Kidney capillary endothelial cell (primary cell): ENCODE measurements at regions not wholly inside any gene's neighbourhood (a gene's known extent, or its start where the extent isn't known, plus 50 kb on each side); places are given as distances from the start of the nearest gene placed in this dataset.
A peak's percentile ranks its signal among the peaks of the same experiment; 100 is the strongest.
"Not testable (repeated sequence)": the region's sequence is repeated elsewhere in the genome, so short reads cannot be mapped to it uniquely, and the experiment has no call there.

Experiments
- DNase-seq: peaks from one replicate; pipeline ENCODE4 v3.0.0-alpha.2; 2018; ENCODE audit warnings: low spot score

DNA sequence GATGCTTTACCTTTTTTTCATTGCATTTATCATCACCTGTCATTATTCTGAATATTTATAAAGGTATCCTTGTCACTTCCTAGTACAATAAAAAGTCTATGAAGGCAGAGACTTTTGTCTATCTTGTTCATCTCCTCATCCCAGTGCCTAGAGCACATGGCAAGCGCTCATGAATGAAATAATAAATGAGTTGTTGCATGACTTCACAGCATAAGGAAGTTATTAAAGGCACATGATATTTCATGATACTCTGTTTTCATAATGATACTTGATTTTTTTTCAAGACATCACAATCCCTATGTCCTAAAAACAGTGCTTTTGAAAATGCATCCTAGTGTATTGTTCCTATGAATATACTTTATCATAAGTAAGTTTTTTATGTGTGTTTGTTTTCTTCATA, 310.6 kb upstream of the RSPO3 start:
- no peak for DNase-seq

DNA sequence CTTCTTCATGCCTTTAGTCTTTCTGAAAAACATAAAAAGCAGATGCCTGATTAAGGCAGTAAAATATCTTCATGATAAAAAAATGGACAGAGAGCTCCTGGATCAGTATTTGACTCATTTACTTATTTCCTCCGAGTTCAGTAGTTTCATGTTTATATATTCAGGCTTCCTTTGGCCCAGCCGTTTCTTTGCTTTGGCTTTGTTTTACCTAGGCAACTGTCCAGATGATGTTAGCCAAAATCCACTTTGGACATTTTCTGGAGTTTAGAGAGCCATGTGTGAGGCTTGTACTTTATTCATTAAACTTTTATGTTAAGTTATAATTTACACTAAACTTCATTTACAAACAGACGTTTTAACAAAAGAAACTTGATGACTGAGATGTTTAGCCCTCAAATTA, 307.1 kb upstream of the RSPO3 start:
- DNase-seq = no peak

DNA sequence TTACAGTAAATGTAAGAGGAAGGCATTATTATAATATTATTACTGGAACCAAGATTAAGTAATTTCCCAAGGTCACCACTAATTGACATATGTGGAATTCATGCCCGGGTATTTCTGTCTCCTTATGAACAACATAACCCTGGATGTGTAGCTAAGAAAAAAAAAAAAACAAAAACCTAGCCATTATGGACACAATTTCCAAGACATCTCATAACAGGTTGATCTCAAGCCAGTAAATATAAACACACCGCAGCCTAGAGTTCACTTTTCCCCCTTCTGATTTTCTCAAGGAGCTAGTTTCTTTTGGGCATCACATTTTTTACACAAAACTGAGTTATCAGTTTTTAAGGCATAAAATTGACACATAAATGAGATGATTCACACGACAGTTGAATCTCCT, 306.5 kb upstream of the RSPO3 start:
- no peak for DNase-seq

DNA sequence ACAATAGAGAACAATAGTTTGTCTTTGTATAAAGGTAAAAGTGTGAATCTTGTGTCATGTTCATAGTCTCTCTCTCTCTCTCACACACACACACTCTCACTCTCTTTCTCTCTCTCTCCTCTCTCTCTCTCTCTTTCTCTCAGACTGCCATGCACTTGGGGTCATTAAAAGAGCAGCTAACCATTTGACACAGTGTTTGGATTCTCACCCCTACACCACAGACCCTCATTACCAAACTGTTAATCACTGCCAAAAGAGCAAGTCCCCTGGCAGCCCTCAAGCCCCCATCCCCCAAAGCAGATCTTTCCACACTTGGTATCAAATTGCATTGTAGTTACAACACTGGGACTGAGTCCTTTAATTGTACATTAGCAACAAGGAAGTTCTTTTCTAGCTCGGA, 305.8 kb upstream of the RSPO3 start:
- no peak for DNase-seq

DNA sequence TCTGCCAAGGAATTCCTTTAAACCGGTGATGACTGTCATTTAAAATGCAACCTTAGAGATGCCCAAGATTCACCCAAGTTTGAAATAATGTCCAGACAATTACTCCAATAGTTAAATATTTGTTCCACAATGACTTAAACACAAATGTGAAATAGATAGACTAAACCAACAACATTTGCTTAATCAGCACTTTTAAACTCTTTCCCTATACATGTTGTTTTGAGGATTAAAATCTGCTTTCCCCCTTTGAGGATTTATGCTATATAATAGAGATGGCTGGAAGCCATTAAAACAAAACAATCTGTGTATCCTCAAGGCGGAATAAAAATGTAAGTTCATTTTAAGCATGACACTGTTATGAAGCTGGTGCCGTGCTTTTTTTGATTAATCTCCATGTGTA, 297.8 kb upstream of the RSPO3 start:
- DNase-seq = no peak

DNA sequence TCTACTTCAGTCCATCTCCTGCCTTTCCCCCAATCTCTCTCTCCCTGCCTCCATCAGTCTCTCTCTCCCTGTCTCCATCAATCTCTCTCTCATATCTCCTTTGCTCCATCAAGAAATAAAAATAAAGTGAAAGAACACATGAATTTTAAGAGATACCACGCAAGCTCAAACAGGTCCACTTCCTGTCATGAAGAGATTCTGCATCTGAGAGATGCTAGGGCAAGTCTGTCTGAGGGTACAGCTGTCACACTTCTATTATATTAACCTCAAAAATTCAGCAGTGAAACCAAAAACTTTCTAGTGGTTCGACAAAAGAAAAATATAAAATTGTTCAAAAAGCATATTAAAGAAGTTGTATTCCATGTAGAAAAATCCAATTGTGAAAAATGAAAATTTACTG, 296.8 kb upstream of the RSPO3 start:
- DNase-seq = no peak

DNA sequence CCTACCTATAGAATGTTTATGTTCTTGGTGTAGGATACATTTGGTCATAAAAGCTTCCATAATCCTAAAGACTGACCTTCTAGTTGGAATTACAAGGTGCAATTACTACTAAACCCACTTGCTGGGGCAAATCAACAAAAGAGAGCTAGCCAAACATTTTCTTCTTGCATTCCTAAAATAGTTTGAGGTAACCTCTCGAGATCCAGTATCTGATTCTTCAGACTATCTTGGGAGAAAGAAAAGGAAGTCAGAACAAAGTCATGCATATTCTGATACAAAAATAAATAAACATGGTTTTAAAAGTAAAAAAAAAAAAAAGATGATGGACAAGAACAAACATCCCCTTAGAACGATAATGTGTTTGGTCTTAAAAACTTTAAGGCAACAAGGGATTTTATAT, 294.2 kb upstream of the RSPO3 start:
- no peak for DNase-seq

DNA sequence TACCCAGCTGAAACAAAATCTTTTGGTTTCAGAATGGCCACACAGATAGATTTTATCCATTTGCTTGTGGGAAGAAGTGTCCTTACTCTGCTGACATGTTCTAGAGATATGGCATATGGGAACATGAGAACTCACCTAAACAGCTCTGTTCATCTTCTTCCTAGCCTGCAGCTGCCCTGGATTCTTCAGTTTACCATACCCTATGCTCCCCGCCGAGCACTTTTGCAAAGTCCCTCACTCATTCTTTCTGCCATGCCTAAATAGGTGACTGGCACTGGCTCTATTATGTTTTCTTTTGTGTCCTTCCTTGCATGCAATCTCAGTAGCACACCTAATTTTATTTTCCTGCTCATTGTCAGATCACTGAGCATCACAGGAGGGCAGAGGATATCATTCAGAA, 293.7 kb upstream of the RSPO3 start:
- DNase-seq = no peak

DNA sequence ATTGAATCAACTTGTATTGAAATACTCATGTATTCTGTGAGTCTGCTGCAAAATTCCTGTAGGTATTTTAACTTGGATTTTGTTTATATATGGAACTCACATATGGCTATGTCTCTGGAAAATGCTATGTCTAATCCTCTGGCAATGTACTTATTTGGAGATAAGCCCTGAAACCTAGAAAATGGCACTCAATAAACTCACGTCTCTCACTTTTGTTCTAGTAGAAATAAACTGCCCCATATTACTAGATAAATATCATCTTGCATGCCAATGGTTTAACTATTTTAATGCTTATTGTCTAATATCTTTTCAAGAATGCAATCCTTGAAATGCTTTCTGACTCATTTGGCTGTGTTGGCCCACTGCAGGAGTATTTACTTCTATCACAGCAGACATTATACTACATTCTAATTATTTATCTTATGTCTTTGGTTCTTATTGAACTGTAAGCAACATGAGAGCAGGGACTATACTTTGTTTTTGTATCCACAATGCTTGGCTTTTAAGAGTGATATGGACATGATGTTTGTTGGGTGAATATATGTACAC, 292.2 kb upstream of the RSPO3 start:
- no peak for DNase-seq

DNA sequence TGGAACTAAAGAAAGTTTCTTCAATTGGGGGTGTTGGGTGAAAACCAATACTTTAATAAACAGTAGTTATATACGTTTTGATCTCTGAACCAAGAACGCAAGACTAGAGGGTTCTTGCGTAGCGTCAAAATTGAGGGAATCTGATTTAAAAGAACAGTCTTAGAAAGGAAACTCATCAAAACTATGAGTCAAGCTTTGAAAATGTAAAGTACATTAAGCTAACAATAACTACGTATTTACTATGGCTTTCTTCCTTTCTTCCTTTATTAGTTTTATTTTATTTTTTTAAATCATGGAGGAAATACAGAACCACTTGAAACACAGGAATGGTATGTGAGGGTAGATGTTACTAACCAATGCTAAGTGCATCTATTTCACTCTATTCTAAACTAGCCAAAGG, 287.0 kb upstream of the RSPO3 start:
- DNase-seq = no peak

DNA sequence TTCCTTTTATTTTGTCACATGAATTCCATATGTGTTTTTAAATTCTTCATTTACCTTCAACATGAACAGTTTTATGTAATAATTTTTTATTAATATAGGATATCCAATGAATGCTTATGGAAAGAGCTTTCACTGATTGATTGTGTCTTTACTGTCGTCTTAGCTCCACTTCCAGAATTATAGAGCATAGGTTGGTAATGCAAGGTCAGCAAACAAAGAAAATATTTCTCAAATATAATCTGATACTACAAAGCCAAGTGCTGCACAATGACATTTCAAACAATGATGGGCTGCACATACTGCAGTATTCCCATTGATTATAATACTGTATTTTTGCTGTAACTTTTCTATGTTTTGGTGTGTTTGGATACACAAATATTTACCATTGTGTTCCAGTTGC, 275.7 kb upstream of the RSPO3 start:
- DNase-seq = no peak

DNA sequence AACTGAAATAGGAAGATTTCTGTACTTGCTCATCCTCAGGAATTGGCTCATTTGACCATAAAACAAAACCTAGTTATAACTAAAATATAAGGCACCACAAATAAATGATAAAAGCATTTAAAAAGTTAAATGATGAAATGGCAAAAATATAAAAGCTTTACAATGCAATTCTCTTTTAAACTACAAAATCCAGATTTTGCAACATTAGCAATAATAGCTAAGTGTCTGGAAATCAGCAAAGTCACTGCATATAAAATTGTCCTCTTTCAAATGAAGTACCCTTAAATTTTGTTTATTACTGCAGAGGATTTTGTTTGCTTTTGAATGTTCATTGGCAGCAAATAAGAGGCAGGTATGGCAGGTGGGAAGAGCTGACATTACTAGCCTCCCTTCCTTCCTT, 270.4 kb upstream of the RSPO3 start:
- no peak for DNase-seq

DNA sequence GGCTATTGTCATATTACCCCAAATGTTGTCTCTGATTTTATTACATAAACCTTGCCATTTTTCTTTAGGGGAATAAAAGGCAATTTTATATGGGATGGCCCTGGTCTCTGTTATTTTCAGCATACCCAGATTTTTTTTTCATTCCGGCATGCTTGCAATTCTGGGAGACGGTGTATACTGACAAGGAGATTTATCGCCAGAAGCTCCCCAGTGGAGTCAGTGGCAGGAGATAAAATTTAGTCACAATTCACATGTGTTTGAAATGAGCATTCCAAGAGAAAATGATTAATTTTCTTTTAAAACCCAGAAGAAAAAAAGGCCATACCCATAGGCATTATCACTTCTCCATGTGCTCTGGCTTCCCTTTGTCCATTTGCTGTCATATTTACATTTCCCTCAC, 250.8 kb upstream of the RSPO3 start:
- DNase-seq = no peak

DNA sequence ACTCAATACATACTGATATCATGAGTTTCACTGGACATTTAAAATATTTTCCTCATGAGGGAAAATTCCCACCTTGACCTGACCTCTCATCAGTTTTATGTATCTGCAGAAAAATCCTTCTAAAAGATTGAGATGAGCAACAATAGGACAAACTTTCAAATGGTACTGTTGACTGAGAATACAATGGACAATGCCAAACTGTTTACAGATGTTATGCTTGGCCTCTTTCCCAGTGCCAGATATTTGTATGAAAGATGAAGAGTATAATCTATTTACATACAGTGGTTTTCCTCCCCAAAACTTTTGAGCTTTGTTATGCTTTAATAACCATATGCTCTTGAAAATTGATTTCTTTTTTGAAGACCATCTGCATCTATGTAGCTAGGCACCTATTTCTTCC, 245.1 kb upstream of the RSPO3 start:
- no peak for DNase-seq

DNA sequence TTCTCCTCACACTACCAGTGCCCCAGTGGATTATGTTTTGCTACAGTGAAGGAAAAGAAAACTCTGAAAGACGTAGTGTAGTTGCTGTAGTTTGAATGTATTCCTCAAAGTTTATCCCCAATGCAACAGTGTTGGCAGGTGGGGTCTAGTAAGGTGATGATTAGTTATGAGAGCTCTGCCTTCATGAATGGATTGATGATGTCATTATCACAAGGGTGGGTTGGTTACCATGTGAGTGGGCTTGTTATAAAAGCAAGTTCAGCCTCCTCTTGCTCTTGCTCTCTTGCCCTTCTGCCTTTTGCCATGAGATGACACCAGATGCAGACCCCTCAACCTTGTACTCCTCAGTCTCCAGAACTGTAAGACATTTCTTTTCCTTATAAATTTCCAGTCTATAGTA, 244.7 kb upstream of the RSPO3 start:
- no peak for DNase-seq

DNA sequence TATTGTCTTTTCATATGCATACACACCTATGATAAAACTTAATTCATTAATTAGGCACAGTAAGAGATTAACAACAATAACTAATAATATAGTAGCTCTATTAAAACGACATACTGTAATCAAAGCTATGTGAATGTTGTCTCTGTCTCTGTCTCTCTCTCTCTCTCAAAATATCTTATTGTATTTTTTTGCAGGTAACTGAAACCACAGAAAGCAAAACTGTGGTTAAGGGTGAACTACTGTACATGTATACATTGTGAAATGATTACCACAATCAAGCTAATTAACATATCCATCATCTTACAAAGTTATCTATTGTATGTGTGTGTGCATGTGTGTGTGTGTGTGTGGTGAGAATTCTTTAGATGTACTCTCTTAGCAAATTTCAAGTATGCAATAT, 242.0 kb upstream of the RSPO3 start:
- no peak for DNase-seq

DNA sequence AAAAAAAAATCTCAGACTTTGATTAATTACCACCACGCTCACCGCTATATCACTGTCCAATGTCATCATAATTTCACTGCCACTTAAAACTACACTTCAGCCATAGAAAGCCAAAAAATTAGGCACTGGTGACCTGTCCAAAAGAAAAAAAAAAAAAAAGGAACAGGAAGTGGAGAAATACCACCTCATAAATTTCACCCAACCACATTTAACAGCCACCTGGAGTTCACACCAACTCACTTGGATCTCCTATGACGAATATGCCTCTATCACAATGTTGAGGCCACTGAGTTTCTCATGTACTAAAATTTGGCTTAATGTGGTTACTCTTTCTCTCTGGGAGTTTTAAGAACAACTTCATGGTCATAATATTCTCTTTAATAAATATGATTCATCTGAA, 237.5 kb upstream of the RSPO3 start:
- no peak for DNase-seq

DNA sequence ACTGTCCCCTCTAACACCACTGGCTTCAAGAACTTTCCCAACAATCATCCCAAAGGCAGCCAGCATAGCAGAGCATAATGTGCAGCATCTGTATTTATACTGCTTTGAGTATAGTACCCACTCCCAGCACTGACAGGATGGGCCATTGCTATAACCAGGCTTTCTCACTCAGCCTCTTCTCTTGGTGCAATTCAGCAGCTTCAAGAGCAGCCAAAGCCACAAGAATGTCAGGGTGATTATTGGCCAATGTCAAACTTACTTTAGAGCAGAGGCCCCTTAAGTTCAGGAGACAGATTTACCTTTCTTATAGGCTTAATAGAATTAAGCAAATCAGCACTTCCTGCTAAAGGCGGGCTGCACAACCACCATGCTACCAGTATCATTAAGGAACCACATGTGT, 232.4 kb upstream of the RSPO3 start:
- no peak for DNase-seq

DNA sequence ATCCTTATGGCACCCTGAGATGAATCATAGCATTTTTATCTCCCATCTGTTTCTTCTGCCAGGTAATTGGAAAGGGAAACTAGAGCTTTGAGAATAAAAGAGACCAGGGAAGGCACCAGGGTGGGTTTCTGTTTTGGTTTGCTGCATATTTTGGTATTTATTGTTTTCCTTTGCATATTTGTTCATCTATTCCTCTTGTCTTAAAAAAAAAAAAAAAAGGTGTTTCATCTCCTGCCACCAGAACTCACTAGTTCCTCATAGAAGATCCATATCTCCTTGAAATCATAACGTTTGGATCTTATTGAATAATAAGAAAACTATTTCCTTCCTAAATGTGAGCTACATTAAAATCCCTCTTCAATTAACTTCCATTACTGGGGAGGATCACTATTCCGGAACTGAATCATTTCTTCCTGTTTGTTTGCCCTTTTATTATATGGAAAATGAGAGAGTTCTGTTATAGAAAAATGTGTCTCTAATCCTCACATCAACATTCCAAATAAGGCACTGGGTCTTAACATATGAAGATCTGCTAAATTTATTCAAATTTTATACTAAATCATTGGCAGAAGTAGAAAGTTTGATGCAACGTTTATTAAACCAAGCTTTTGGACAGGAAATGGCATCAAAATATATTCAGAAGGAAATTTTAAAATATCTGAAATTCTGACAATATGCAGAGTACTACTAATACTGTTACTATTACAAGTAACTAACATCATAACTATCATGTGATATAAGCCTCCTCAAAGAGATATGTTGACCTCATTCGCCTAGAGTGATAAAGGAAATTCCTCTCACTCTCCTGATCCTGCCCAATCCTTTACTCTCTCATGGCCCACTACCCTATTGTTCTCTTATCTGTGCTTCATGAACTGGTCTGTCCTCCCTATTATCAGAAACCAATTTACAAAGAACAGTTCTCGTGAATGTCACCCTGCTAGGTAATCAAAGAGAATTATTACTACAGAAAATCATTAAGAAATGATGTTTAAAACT, 229.4 kb upstream of the RSPO3 start:
- peak; percentile 71 for DNase-seq

DNA sequence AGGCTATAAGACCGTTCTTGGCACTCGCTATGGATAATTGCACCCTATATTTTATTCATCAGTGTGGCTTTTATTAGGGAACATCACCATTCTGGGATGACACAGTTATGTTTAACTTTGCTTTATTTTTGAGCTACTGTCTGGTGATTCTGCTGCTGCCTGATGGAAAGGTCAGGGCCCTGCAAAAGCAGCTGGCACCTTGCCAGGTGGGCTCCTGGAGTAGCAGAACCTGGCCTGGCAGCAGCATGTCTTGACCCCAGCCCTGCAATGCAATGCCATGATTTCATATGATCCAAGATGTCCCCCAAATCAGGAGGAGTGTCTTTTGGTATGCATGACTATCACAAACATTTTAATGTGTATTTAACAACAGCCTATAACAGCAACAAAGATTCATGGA, 228.4 kb upstream of the RSPO3 start:
- no peak for DNase-seq

DNA sequence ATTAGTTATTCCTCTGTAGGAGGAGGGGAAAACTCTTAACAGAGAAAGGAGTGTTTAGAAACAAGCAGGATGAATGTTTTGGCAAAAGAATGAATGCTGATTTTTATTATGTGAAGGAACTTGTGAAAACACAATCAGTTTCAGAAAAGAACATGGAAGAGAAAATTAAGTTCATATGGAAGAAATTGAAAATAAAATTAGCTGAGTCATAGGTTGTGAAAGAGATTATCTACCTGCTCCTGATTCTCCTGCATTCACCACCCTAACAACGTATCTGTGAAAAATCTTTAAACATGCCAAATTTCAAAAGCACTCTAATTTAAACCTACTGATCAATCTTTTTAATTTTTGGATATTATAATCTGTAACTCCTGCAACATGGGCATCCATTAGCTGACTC, 227.3 kb upstream of the RSPO3 start:
- no peak for DNase-seq

DNA sequence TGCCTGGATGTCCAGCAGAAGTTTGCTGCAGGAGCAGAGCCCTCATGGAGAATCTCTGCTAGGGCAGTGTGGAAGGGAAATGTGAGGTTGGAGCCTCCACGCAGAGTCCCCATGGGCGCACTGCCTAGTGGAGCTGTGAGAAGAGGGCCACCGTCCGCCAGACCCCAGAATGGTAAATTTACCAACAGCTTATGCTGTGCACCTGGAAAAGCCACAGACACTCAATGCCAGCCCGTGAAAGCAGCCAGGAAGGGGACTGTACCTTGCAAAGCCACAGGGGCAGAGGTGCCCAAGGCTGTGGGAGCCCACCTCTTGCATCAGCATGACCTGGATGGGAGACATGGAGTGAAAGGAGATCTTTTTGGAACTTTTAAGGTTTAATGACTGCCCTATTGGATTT, 225.6 kb upstream of the RSPO3 start:
- not testable (repeated sequence) for DNase-seq

DNA sequence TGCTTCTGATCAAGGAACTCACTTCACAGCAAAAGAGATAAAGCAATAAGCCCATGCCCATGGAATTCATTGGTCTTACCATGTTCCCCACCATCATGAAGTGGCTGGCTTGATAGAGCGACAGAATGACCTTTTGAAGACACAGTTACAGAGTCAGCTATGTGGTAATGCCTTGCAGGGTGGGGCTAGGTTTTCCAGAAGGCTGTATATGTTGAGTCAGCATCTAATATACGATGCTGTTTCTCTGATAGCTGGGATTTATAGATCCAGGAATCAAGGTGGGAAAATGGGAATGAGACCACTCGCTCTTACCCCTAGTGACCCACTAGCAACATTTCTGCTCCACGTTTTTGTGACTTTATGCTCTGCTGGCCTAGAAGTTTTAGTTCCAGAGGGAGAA, 220.7 kb upstream of the RSPO3 start:
- no peak for DNase-seq

DNA sequence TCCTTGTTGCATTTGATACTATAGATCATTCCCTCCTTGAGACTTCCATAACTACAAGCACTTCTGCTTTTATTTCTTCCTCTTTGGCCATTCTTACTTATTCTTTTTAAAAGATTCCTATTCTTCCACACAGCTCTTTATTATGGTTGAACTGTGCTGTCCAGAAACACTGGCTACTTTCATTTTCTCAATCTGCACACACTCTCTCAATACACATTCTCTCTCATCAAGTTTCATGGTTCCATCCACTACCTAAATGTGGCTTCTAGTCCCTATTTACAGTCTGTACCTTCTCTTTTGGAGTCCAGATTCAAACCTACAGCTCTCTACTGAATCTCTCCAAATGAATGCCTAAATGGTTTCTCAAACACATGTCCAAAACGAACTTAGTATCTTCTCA, 214.3 kb upstream of the RSPO3 start:
- no peak for DNase-seq
